Body of pancreas (tissue), 4 donors: ENCODE measurements at regions not wholly inside any gene's neighbourhood (a gene's known extent, or its start where the extent isn't known, plus 50 kb on each side); places are given as distances from the start of the nearest gene placed in this dataset.

Experiments used
- ATAC-seq: fragments of 150-250 bp; one replicate; pipeline ENCODE4 v1.9.1; 2016
- DNase-seq, 4 donors: peaks; one replicate each; pipeline ENCODE4 v3.0.0-alpha.2; 2019
- H3K27ac ChIP-seq, 4 donors: fragments of 200-600 bp; sonication (generic); 1 replicate in 3 of 4; 2 replicates in 1 of 4; pipeline versions ENCODE4 v1.5.1 to v1.6.1; 2016 to 2019; ENCODE audit warnings: mild to moderate bottlenecking in 1 of 4, mixed read lengths in 1 of 4, moderate library complexity in 1 of 4
- H3K27me3 ChIP-seq, 2 donors: fragments of 200-600 bp; sonication (generic); one replicate each; pipeline ENCODE4 v1.6.0; 2016; ENCODE audit warnings: mild to moderate bottlenecking in 1 of 2
- H3K36me3 ChIP-seq, 2 donors: fragments of 200-600 bp; sonication (generic); replicated peaks in 1 of 2; 2 replicates each; pipeline ENCODE4 v1.5.1; 2016; ENCODE audit warnings: low read depth in 2 of 2; ENCODE audit not compliant: insufficient read depth in 1 of 2
- H3K4me1 ChIP-seq: fragments of 200-600 bp; sonication (generic); one replicate; pipeline ENCODE4 v1.6.0; 2016
- H3K4me3 ChIP-seq, 2 donors: fragments of 200-600 bp; sonication (generic); 1 replicate in 1 of 2; 2 replicates in 1 of 2; pipeline ENCODE4 v1.5.1; 2016 to 2019
- H3K9me3 ChIP-seq, 3 donors: fragments of 200-600 bp; sonication (generic); 1 replicate in 2 of 3; 2 replicates in 1 of 3; pipeline ENCODE4 v1.5.1; 2016
- CTCF ChIP-seq, 7 experiments: fragments of 450-650 bp in 4 of 7; fragments of 200-600 bp in 3 of 7; sonication (generic) in 3 of 7; IDR thresholded peaks; one replicate each; pipeline ENCODE4 v1.5.1; 2016 to 2019; ENCODE audit warnings: antibody characterized with exemption in 7 of 7
- POLR2A ChIP-seq, 3 donors: fragments of 450-650 bp; IDR thresholded peaks; one replicate each; pipeline ENCODE4 v1.6.1; 2016; ENCODE audit warnings: antibody characterized with exemption in 3 of 3, mild to moderate bottlenecking in 2 of 3
- WGBS, 2 donors: methylation state at CpG; one replicate each; pipeline ENCODE4 v1.1.5; 2017; 5-methylcytosine and 5-hydroxymethylcytosine counted together
- intact Hi-C: fragments of 100-400 bp; cut with DNase I; formaldehyde crosslinking; loops from one replicate; pipeline ENCODE4 v1.15.1; 2023

DNA sequence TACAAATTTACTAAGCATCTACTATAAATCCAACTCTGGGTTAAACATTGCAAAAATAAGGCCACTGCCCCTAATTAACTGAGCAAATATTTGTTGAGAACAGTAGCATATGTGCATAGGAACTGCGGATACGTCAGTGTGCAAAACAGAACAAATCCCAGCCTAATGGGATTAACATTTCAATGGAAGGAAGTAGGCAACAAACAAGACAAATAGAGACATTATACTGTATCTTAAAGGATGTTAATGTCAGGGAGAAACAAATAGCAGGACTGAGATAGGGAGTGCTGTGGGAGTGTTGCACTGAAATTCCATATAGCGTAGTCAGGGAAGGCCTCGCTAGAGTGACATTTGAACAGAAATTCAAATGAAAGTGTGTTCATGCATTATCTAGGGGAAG lies 89.7 kb upstream of the KCNAB1 start:
- WGBS, 2 donors: 70 to 72% methylated on average over 4 of the region's 4 CpGs

DNA sequence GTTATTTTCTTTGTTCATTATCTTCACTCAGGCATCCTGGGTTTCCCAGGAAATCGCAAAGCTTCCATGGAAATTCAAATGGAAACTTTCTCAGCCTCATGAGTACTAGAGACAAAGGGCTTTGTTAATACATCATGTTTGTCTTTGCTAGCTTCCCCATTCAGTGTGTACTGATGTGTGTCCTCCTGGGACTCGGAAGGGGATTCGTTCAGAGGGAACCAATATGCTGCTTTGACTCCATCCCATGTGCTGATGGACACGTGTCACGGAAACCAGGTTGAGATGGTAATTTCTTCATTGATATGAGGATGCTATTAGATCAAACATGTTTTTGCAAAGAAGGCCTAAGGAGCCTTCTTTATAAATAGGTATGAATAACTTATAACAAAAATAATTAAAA lies 87.0 kb upstream of the KCNAB1 start:
- intact Hi-C loops: no loop called here
- no peak for DNase-seq
- WGBS, 2 donors: 68 to 88% methylated on average over 5 of the region's 5 CpGs

More for the DNA sequence above, 89.7 kb upstream of the KCNAB1 start:
- TF ChIP-seq POLR2A (IDR thresholded peaks at IDR 0.05): no peak
- TF ChIP-seq CTCF (IDR thresholded peaks at IDR 0.05): no peak
- Histone ChIP-seq H3K4me3 (no peak overlapping the region), H3K4me1 (no peaks in the 10 kb centered on the region), H3K9me3 (no peaks in the 10 kb centered on the region), H3K27me3 (no peaks in the 10 kb centered on the region), H3K27ac (no peak overlapping the region), H3K36me3 (no peaks in the 10 kb centered on the region)
- intact Hi-C loops: no loop called here
- DNase-seq (no peak), ATAC-seq (no peak)

GRCh38 chr3:156035158-156035557 lies 85.2 kb upstream of the KCNAB1 start:
- Histone ChIP-seq H3K4me3 (no peak overlapping the region), H3K9me3 (no peaks in the 10 kb centered on the region), H3K4me1 (no peaks in the 10 kb centered on the region), H3K27me3 (no peaks in the 10 kb centered on the region), H3K27ac (no peak overlapping the region), H3K36me3 (no peaks in the 10 kb centered on the region)
- TF ChIP-seq POLR2A (IDR thresholded peaks at IDR 0.05) (no peak), CTCF (IDR thresholded peaks at IDR 0.05) (no peak)
- DNase-seq (no peak), ATAC-seq (no peak)
- 52 to 67% methylated on average over 1 of the region's 1 CpG for WGBS, 2 donors
- intact Hi-C loops: no loop called here

More for the DNA sequence above, 87.0 kb upstream of the KCNAB1 start:
- Histone ChIP-seq H3K4me3 (no peak overlapping the region), H3K36me3 (no peaks in the 10 kb centered on the region), H3K9me3 (no peaks in the 10 kb centered on the region), H3K27me3 (no peaks in the 10 kb centered on the region), H3K27ac (no peak overlapping the region), H3K4me1 (no peaks in the 10 kb centered on the region)
- TF ChIP-seq CTCF (IDR thresholded peaks at IDR 0.05) (no peak), POLR2A (IDR thresholded peaks at IDR 0.05) (no peak)
- ATAC-seq: no peak

- Histone ChIP-seq H3K36me3 (no peaks in the 10 kb centered on the region), H3K27ac (no peak overlapping the region), H3K27me3 (no peaks in the 10 kb centered on the region), H3K4me1 (no peaks in the 10 kb centered on the region), H3K4me3 (no peak overlapping the region), H3K9me3 (no peaks in the 10 kb centered on the region)
- no peak for ATAC-seq
- 79 to 80% methylated on average over 6 of the region's 6 CpGs for WGBS, 2 donors
- intact Hi-C loops: no loop called here
- TF ChIP-seq POLR2A (IDR thresholded peaks at IDR 0.05): no peak
- no peak for TF ChIP-seq CTCF (IDR thresholded peaks at IDR 0.05)
- no peak for DNase-seq
These were observed 83.9 kb upstream of the KCNAB1 start for GRCh38 chr3:156036258-156037053.

DNA sequence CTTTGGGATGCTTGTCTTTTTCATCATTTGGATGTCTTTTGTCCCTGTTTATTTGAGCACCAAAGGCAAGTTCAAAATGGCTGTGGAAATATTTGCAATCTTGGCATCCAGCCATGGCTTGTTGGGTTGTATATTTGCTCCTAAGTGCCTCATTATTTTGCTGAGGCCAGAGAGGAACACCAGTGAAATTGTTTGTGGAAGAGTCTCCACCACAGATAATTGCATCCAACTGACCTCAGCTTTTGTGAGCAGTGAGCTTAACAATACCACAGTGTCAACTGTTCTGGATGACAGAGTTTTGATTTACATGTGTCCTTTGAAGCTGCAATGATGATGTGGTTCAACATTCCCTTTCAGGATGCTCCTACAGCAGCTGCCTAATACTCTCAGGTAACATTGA lies 83.0 kb upstream of the KCNAB1 start:
- no peaks in the 10 kb centered on the region for H3K4me1 ChIP-seq
- intact Hi-C loops: no loop called here
- no peak overlapping the region for H3K27ac ChIP-seq
- no peaks in the 10 kb centered on the region for H3K36me3 ChIP-seq
- DNase-seq (no peak), ATAC-seq (no peak)
- TF ChIP-seq POLR2A (IDR thresholded peaks at IDR 0.05) (no peak), CTCF (IDR thresholded peaks at IDR 0.05) (no peak)
- H3K27me3 ChIP-seq: no peaks in the 10 kb centered on the region
- H3K9me3 ChIP-seq: no peaks in the 10 kb centered on the region
- no peak overlapping the region for H3K4me3 ChIP-seq
